Body of pancreas (tissue), 4 donors: ENCODE measurements at regions not wholly inside any gene's neighbourhood (a gene's known extent, or its start where the extent isn't known, plus 50 kb on each side); places are given as distances from the start of the nearest gene placed in this dataset.

Experiments used
- ATAC-seq: fragments of 150-250 bp; one replicate; pipeline ENCODE4 v1.9.1; 2016
- DNase-seq, 4 donors: peaks; one replicate each; pipeline ENCODE4 v3.0.0-alpha.2; 2019
- H3K27ac ChIP-seq, 4 donors: fragments of 200-600 bp; sonication (generic); 1 replicate in 3 of 4; 2 replicates in 1 of 4; pipeline versions ENCODE4 v1.5.1 to v1.6.1; 2016 to 2019; ENCODE audit warnings: mild to moderate bottlenecking in 1 of 4, mixed read lengths in 1 of 4, moderate library complexity in 1 of 4
- H3K27me3 ChIP-seq, 2 donors: fragments of 200-600 bp; sonication (generic); one replicate each; pipeline ENCODE4 v1.6.0; 2016; ENCODE audit warnings: mild to moderate bottlenecking in 1 of 2
- H3K36me3 ChIP-seq, 2 donors: fragments of 200-600 bp; sonication (generic); replicated peaks in 1 of 2; 2 replicates each; pipeline ENCODE4 v1.5.1; 2016; ENCODE audit warnings: low read depth in 2 of 2; ENCODE audit not compliant: insufficient read depth in 1 of 2
- H3K4me1 ChIP-seq: fragments of 200-600 bp; sonication (generic); one replicate; pipeline ENCODE4 v1.6.0; 2016
- H3K4me3 ChIP-seq, 2 donors: fragments of 200-600 bp; sonication (generic); 1 replicate in 1 of 2; 2 replicates in 1 of 2; pipeline ENCODE4 v1.5.1; 2016 to 2019
- H3K9me3 ChIP-seq, 3 donors: fragments of 200-600 bp; sonication (generic); 1 replicate in 2 of 3; 2 replicates in 1 of 3; pipeline ENCODE4 v1.5.1; 2016
- CTCF ChIP-seq, 7 experiments: fragments of 450-650 bp in 4 of 7; fragments of 200-600 bp in 3 of 7; sonication (generic) in 3 of 7; IDR thresholded peaks; one replicate each; pipeline ENCODE4 v1.5.1; 2016 to 2019; ENCODE audit warnings: antibody characterized with exemption in 7 of 7
- POLR2A ChIP-seq, 3 donors: fragments of 450-650 bp; IDR thresholded peaks; one replicate each; pipeline ENCODE4 v1.6.1; 2016; ENCODE audit warnings: antibody characterized with exemption in 3 of 3, mild to moderate bottlenecking in 2 of 3
- WGBS, 2 donors: methylation state at CpG; one replicate each; pipeline ENCODE4 v1.1.5; 2017; 5-methylcytosine and 5-hydroxymethylcytosine counted together
- intact Hi-C: fragments of 100-400 bp; cut with DNase I; formaldehyde crosslinking; loops from one replicate; pipeline ENCODE4 v1.15.1; 2023

- no peaks in the 10 kb centered on the region for H3K9me3 ChIP-seq
- intact Hi-C loops: no loop called here
- TF ChIP-seq CTCF (IDR thresholded peaks at IDR 0.05): no peak
- TF ChIP-seq POLR2A (IDR thresholded peaks at IDR 0.05): no peak
- DNase-seq (peak; percentile 67 to 89 (median 84)), ATAC-seq (peak; percentile 82)
- H3K4me3 ChIP-seq: no peak overlapping the region
- H3K36me3 ChIP-seq: no peaks in the 10 kb centered on the region
- no peak overlapping the region for H3K27ac ChIP-seq
- H3K27me3 ChIP-seq: no peaks in the 10 kb centered on the region
- H3K4me1 ChIP-seq: peaks cover 20% of the 10 kb centered on the region
- 10 to 14% methylated on average over 6 to 7 of the region's 7 CpGs for WGBS, 2 donors
These were observed 144.5 kb downstream of the SMIM20 start for GRCh38 chr4:26058537-26058936.

- no peak overlapping the region for H3K4me3 ChIP-seq
- ATAC-seq: no peak
- WGBS, 2 donors: 95% methylated on average over 5 of the region's 5 CpGs
- no peaks in the 10 kb centered on the region for H3K9me3 ChIP-seq
- no peaks in the 10 kb centered on the region for H3K27me3 ChIP-seq
- intact Hi-C loops: no loop called here
- no peak overlapping the region for H3K27ac ChIP-seq
- H3K4me1 ChIP-seq: peaks cover 20% of the 10 kb centered on the region
- H3K36me3 ChIP-seq: no peaks in the 10 kb centered on the region
- no peak for DNase-seq
- TF ChIP-seq CTCF (IDR thresholded peaks at IDR 0.05) (no peak), POLR2A (IDR thresholded peaks at IDR 0.05) (no peak)
These were observed 145.6 kb downstream of the SMIM20 start for GRCh38 chr4:26059391-26060154.

GRCh38 chr4:26060286-26060685 lies 146.3 kb downstream of the SMIM20 start:
- peaks cover 20% of the 10 kb centered on the region for H3K4me1 ChIP-seq
- WGBS, 2 donors: 82 to 86% methylated on average over 3 of the region's 3 CpGs
- H3K27ac ChIP-seq: no peak overlapping the region
- no peaks in the 10 kb centered on the region for H3K36me3 ChIP-seq
- no peaks in the 10 kb centered on the region for H3K9me3 ChIP-seq
- DNase-seq (no peak), ATAC-seq (no peak)
- TF ChIP-seq POLR2A (IDR thresholded peaks at IDR 0.05) (no peak), CTCF (IDR thresholded peaks at IDR 0.05) (no peak)
- H3K4me3 ChIP-seq: no peak overlapping the region
- H3K27me3 ChIP-seq: no peaks in the 10 kb centered on the region
- intact Hi-C loops: no loop called here

GRCh38 chr4:26061248-26061986 lies 147.4 kb downstream of the SMIM20 start:
- Histone ChIP-seq H3K4me3 (no peak overlapping the region), H3K9me3 (no peaks in the 10 kb centered on the region), H3K36me3 (no peaks in the 10 kb centered on the region), H3K27ac (no peak overlapping the region), H3K27me3 (no peaks in the 10 kb centered on the region), H3K4me1 (peaks cover 20% of the 10 kb centered on the region)
- intact Hi-C loops: no loop called here
- TF ChIP-seq CTCF (IDR thresholded peaks at IDR 0.05) (peak in 2 of 7 experiments; percentile 7 to 17), POLR2A (IDR thresholded peaks at IDR 0.05) (no peak)
- ATAC-seq (no peak), DNase-seq (peak in 1 of 4 donors; percentile 35)
- WGBS, 2 donors: 78 to 85% methylated on average over 7 of the region's 7 CpGs
